ENCODE measurements at regions not wholly inside any gene's neighbourhood (a gene's known extent, or its start where the extent isn't known, plus 50 kb on each side); places are given as distances from the start of the nearest gene placed in this dataset.

DNA sequence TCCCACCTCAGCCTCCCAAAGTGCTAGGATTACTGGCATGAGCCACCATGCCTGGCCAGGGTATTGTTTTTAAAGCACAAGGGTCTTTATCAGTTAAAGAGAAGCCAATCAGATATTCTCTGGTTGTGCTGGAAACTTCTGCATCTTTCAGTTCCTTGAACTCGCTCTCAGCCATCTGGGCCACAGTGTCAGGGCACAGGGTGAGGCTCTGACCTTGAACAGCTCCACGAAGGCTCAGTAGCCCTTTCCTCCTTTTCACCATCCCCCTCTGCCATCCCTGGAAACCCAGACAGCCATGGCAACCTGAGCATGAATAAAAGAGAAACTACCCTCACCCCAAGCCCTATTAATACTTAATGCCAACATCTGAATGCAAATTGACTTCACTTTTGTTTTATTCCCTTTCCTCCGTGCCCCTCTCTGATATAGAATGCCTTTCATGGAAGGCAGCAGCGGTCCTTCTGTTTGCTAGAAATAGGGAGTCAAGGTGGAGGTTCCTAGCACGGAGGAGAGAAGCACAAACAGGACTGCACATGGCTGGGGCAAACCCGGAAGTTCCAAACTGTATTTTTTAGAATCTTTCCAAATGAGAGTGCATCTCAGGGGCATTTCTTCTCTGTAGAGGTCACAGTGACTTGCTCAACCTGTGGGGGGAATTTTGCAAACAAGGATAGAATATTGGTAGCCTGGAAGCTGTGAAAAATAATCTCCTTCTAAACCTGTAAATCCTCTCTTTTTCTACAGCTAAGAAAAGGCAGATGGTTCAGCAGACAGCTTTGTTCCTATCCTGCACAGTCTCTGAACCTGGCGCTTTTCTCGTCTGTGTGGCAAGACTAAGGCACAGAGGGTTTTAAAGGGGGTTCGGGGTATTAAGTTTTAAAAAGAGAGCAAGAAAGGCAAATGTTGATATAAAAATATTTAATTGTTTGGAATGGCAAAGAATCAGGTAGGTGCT is 176.4 kb upstream of the RREB1 start:
- no peak for DNase-seq

DNA sequence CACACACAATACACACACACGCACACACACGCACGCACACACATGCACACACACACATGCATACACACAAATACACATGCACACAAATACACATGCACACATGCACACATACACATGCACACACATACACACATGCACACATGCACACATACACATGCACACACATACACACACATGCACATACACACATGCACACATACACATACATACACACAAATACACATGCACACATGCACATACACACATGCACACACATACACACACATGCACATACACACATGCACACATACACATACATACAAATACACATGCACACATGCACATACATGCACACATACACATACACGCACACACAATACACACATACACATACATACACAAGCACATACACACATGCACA is 175.4 kb upstream of the RREB1 start:
- Histone ChIP-seq H3K27ac (no peak overlapping the region), H3K4me3 (no peak overlapping the region), H3K36me3 (no peaks in the 10 kb centered on the region), H3K4me1 (peaks cover 14 to 37% (median 29%) of the 10 kb centered on the region in 3 donors), H3K27me3 (no peaks in the 10 kb centered on the region), H3K9me3 (no peaks in the 10 kb centered on the region)
- WGBS, 2 donors: 53 to 73% methylated on average over 4 of the region's 4 CpGs
- no peak for DNase-seq
- TF ChIP-seq CTCF (IDR thresholded peaks at IDR 0.05) (no peak), POLR2A (IDR thresholded peaks at IDR 0.05) (no peak)
- intact Hi-C loops (cut with DNase I): no loop called here

More for the DNA sequence above, 176.4 kb upstream of the RREB1 start:
- Histone ChIP-seq H3K4me3 (no peak overlapping the region), H3K27me3 (no peaks in the 10 kb centered on the region), H3K9me3 (no peaks in the 10 kb centered on the region), H3K4me1 (peaks cover 21 to 47% (median 36%) of the 10 kb centered on the region in 3 donors), H3K36me3 (no peaks in the 10 kb centered on the region), H3K27ac (peak overlapping the region; percentile 11 to 61 (median 50))
- 38 to 55% methylated on average over 9 of the region's 9 CpGs for WGBS, 2 donors
- intact Hi-C loops (cut with DNase I): no loop called here
- TF ChIP-seq CTCF (IDR thresholded peaks at IDR 0.05) (no peak), POLR2A (IDR thresholded peaks at IDR 0.05) (no peak)

GRCh38 chr6:6932968-6933367 is 174.8 kb upstream of the RREB1 start:
- H3K4me1 ChIP-seq: peaks cover 14 to 31% (median 24%) of the 10 kb centered on the region in 3 donors
- TF ChIP-seq CTCF (IDR thresholded peaks at IDR 0.05) (no peak), POLR2A (IDR thresholded peaks at IDR 0.05) (no peak)
- H3K27me3 ChIP-seq: no peaks in the 10 kb centered on the region
- DNase-seq: no peak
- H3K27ac ChIP-seq: no peak overlapping the region
- intact Hi-C loops (cut with DNase I): no loop called here
- H3K4me3 ChIP-seq: no peak overlapping the region
- H3K9me3 ChIP-seq: no peaks in the 10 kb centered on the region
- WGBS, 2 donors: 60 to 74% methylated on average over 7 of the region's 7 CpGs
- H3K36me3 ChIP-seq: no peaks in the 10 kb centered on the region

DNA sequence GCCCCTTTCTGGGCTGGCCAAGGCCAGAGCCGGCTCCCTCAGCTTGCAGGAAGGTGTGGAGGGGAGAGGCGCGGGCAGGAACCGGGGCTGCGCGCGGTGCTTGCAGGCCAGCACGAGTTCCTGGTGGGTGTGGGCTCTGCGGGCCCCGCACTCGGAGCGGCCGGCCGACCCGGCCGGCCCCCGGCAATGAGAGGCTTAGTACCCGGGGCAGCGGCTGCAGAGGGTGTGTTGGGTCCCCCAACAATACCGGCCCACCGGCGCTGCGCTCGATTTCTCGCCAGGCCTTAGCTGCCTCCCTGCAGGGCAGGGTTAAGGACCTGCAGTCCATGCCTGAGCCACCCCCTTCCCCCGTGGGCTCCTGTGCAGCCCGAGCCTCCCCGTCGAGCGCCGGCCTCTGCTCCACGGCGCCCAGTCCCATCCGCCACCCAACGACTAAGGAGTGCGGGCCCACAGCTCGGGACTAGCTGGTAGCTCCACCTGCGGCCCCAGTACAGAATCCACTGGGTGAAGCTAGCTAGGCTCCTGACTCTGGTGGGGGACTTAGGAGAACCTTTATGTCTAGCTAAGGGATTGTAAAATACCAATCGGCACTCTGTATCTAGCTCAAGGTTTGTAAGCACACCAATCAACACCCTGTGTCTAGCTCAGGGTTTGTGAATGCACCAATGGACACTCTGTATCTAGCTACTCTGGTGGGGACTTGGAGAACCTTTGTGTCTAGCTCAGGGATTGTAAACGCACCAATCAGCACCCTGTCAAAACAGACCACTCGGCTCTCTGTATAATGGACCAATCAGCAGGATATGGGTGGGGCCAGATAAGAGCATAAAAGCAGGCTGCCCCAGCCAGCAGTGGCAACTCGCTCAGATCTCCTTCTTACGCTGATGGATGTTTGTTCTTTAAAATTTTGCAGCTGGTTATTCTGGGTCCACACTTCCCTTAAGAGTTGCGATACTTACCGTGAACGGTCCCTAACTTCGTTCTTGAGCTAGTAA is 167.4 kb upstream of the RREB1 start:
- Histone ChIP-seq H3K4me1 (peaks cover 0 to 8% (median 0%) of the 10 kb centered on the region in 3 donors), H3K9me3 (no peaks in the 10 kb centered on the region), H3K36me3 (no peaks in the 10 kb centered on the region), H3K27me3 (no peaks in the 10 kb centered on the region), H3K4me3 (no peak overlapping the region), H3K27ac (no peak overlapping the region)
- intact Hi-C loops (cut with DNase I): no loop called here
- no peak for DNase-seq
- WGBS, 2 donors: 74 to 89% methylated on average over 6 to 20 of the region's 47 CpGs
- TF ChIP-seq POLR2A (IDR thresholded peaks at IDR 0.05) (no peak), CTCF (IDR thresholded peaks at IDR 0.05) (no peak)

Data from esophagus squamous epithelium (tissue), 5 donors.